NCI-H526 (cell line): ENCODE measurements at regions not wholly inside any gene's neighbourhood (a gene's known extent, or its start where the extent isn't known, plus 50 kb on each side); places are given as distances from the start of the nearest gene placed in this dataset.

ENCODE experiments used
- DNase-seq, 2 experiments: peaks; one replicate each; lab custom pipeline; 2025; lab: John Stamatoyannopoulos, UW

DNA sequence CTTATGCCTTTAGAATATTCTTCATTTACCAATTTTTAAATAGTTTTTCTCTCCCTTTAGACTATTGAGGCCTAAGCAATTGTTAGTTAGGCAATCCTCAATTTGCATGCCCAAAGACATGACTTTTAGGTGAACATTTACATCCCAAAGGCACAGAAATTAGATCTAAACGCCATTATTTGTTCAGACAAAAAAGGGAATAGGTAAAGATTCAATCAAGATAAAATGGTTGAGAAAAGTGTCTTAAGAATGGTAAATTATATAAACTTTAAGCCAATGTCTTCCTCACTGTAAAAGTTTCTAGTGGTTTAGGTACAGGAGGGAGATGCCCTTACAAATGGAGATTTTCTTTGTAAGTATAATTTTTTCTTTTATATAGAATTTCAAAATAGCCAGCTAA is 50.2 kb upstream of the MME start:
- no peak for DNase-seq

GRCh38 chr3:155026999-155027591 is 53.0 kb upstream of the MME start:
- no peak for DNase-seq

DNA sequence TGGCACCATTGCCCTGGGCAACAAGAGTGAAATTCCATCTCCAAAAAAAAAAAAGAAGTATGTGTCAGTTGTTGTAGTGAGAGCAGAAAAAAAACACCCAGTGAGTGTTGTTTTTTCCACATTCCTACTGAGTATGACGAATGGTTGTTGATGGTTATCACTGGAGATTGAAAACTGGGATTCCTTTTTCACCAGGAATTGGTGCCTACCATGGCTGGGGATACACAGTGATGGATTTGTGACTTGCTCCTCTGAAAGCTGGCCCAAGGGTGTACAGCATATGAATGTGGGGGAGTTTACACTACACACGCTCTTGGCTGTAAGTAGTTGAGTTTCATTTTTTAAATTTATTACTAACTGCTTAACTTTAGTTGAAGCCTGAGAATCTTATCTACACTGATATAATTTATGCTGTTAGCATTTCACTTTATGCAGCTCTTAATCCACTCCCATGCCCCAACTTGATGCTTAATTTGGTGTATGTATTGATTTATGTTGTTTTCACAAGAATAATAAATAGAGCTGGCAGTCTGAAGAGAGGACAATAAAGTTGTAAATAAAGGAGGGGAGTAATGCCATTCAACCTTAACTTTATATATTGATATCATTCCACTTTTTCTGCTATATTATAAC is 56.0 kb upstream of the MME start:
- no peak for DNase-seq

DNA sequence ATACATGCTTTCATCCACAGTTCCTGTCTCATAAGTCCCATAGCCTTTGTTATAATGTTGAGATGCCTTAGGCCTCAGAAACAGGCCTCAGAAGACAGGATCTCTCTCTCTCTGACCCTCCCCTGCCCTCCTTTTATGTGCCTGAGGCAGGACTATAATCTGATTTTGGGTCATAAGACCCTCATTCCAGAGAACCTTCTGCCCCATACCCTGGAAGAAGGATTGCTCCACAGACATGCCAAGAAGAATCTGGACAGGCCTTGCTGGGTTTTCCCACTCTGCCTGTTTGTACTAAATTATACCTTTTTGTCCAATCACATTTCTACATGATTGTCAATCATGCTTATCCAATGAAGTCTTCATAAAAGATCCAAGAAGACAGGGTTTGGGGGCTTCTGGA is 57.2 kb upstream of the MME start:
- no peak for DNase-seq

- no peak for DNase-seq
Measured at GRCh38 chr3:155019575-155019974, 60.5 kb upstream of the MME start.

GRCh38 chr3:155018621-155019330 is 61.3 kb upstream of the MME start:
- no peak for DNase-seq

DNA sequence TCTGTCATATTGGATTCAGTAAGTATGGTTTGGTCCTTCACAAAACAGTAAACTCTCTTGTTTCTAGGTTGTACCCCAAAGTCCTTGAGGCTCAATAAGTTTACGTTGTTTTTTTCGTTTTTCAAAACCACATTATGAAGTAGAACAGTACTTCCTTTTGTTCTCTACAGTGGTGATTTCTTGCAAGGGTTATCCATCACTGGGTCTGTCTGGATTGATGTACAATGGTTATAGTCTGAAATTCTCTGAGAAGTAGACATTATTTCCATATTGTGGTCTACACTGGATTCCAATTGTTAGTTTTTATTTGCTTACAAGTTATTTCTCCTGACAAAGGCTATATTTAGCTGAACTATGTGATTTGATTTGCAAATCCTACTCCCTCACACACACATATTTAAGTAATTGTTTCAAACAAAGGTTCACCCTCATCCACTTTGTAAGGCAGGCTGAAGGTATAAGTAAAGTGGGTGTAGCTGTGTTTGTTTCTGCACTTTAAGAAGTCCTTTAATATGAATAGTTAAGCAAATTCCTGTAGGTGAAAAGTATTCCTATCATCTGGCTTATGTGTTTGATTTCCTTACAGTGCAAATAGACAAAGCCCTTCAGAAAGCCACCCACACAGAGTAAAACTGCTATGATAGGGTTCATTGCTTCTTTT is 64.2 kb upstream of the MME start:
- DNase-seq = peak; percentile 97 to 100

DNA sequence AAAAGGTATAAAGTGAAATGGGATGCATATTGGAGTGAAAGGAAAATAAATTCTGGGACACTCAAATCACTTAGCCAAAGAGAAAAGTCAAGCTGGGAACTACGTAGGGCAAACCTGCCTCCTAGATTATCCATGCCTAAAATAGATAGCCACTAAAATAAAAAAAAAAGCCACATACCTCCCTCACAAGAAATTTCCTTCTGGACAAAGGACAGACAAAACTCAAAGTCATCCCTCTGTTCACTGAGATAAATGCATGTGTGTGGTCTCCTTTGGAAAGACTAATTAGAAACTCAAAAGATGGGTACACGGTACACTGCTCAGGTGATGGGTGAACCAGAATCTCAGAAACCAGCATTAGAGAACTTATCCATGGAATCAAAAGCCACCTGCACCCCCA is 65.2 kb upstream of the MME start:
- DNase-seq = no peak

- no peak for DNase-seq
Measured at GRCh38 chr3:155013427-155013826, 66.7 kb upstream of the MME start.

DNA sequence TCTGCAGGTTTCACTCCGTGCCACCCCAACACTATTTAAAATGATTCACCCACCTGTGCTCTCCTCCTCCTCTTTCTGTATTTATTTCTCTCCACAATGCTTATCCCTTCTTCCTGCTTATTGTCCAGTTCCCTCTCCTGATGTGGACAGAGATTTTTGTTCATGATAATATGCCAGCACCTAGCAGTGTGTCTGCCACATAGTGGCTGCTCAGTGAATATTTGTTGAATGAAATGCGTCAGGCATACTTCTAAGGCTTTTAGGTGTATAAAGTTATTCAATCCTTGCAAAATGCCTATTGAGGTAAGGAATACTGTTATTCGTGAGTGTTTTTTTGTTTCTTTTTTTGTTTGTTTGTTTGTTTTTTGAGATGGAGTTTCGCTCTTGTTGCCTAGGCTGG is 67.5 kb upstream of the MME start:
- no peak for DNase-seq

DNA sequence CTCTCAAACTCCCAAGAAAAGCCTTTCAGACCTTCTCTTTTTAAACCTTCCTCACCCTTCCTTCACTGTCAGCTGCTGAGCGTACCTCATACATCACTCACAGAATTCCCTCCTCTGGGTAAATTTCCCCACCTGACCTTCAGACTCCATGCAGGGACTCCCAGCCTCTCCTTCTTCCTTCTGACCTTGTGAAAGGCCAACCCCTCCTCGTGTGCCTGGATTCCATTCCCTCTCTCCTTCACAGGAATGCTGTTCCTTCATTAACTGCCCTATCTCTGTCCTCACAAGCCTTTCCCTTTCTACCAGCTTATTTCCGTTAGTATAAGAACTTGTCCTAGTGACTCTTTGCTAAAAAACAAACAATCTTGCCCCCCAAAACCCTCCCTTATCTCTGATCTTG is 69.7 kb upstream of the MME start:
- DNase-seq = no peak

DNA sequence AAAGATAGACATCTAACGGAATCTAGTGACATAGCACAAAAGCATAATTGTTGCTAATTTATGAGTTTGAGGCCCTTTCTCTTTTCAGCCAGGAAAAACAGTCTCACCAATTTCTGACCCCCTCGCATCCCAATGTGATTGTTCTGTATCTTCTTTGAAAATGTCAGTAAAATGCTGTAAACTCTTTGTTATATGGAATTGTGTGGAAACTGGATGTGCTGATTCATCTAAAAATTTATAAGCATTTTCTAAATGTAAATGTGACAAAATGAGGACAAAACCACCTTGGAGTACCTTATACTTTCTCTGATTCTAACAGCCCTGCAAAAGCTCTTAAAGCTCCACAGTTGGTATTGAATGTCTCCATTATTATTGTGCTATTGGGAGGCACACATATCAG is 70.9 kb upstream of the MME start:
- DNase-seq = no peak

DNA sequence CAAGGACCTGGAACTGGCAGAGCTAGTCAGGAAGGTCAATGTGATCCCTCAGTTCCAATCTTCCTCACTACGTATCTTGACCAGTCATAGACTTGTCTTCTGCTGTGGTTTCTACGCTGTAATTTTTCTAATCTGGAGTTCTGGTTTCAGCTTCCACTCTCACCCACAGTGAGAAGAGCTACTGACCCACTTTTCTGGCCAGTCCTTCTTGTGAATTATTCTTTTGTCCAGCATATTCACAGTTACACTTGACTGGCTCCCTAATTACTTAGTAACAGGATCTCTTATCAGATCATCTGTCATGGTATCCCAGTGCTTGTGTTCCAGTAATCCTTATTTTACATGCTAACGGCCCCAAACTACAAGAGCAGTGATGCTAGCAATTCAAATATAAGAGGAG is 72.4 kb upstream of the MME start:
- peak in 1 of 2 experiments; percentile 29 for DNase-seq

GRCh38 chr3:155001289-155002010 is 78.7 kb upstream of the MME start:
- DNase-seq = no peak

- DNase-seq = no peak
Measured at GRCh38 chr3:154992655-154993054, 87.5 kb upstream of the MME start.

GRCh38 chr3:154990543-154990942 is 89.6 kb upstream of the MME start:
- DNase-seq = no peak

- no peak for DNase-seq
Measured at GRCh38 chr3:154987846-154988245, 92.3 kb upstream of the MME start.

DNA sequence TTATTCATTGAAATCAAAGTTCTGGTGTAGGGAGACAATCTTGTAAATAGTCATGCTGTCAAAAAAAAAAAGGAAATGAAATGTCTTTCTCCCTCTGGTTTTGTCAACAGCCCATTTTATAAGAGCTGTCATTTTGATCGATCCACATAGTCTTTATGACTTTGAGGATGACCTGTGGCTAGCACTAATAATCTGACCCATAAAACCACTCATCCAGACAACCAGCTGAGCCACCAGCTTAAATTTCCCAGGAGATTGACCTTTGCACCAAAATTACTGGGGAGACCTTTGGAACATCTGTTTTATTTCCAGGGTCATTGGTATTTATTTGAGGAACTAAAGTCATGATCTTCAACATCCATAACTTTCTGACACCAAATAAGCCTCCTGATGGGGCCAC is 98.5 kb upstream of the MME start:
- DNase-seq = no peak

- no peak for DNase-seq
Measured at GRCh38 chr3:154981201-154981600, 98.9 kb upstream of the MME start.

DNA sequence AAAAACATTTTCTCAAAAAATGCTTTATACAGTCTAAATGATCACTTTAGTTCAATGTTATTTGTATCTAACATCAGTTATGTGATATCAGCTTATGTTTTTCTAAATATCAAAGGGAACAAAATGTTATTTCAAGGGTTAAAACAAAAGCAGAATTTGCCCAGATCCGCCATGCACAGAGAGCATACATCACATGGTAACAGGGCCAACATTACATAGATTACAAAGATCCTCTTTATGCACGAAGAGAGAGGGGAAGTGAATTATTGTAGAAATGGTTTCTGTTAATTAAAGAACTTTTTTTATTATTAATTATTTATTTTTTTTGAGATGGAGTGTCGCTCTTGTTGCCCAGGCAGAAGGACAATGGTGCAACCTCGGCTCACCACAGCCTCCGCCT is 100.8 kb upstream of the MME start:
- DNase-seq = no peak

- DNase-seq = no peak
Measured at GRCh38 chr3:154977666-154978065, 102.5 kb upstream of the MME start.
